Neural cell (in vitro differentiated cells): ENCODE measurements at regions not wholly inside any gene's neighbourhood (a gene's known extent, or its start where the extent isn't known, plus 50 kb on each side); places are given as distances from the start of the nearest gene placed in this dataset.
"Not testable (repeated sequence)": the region's sequence is repeated elsewhere in the genome, so short reads cannot be mapped to it uniquely, and the experiment has no call there.

Source experiments
- CTCF ChIP-seq: fragments of 450-650 bp; IDR thresholded peaks from 2 replicates; pipeline ENCODE4 v1.5.1; 2014; ENCODE audit warnings: antibody characterized with exemption, mild to moderate bottlenecking, moderate library complexity; ENCODE audit not compliant: poor library complexity, severe bottlenecking
- EP300 ChIP-seq: fragments of 450-650 bp; conservative IDR thresholded peaks from 2 replicates; pipeline ENCODE4 v1.6.1; 2014; ENCODE audit warnings: antibody characterized with exemption, mild to moderate bottlenecking, moderate library complexity; ENCODE audit not compliant: poor library complexity, severe bottlenecking
- EZH2 ChIP-seq: fragments of 200-600, 300-800 bp; shearing (Covaris generic), sonication (generic); IDR thresholded peaks from 2 replicates; pipeline ENCODE4 v1.6.1; 2014; ENCODE audit warnings: antibody characterized with exemption, low read length, borderline replicate concordance, mild to moderate bottlenecking; ENCODE audit not compliant: insufficient read depth, poor library complexity, severe bottlenecking
- MXI1 ChIP-seq: fragments of 450-650 bp; conservative IDR thresholded peaks from 2 replicates; pipeline ENCODE4 v1.6.1; 2014; ENCODE audit warnings: antibody characterized with exemption, mild to moderate bottlenecking; ENCODE audit not compliant: poor library complexity, severe bottlenecking
- POLR2AphosphoS5 ChIP-seq: IDR thresholded peaks from 2 replicates; pipeline ENCODE4 v1.6.1; 2012
- RAD21 ChIP-seq: fragments of 450-650 bp; conservative IDR thresholded peaks from 2 replicates; pipeline ENCODE4 v1.6.1; 2014; ENCODE audit warnings: antibody characterized with exemption, mild to moderate bottlenecking, moderate library complexity
- REST ChIP-seq: IDR thresholded peaks from 2 replicates; pipeline ENCODE4 v1.6.1; 2012; ENCODE audit warnings: borderline replicate concordance
- SMC3 ChIP-seq: fragments of 450-650 bp; conservative IDR thresholded peaks from 2 replicates; pipeline ENCODE4 v1.6.1; 2014; ENCODE audit warnings: antibody characterized with exemption, mild to moderate bottlenecking, moderate library complexity; ENCODE audit not compliant: poor library complexity
- TAF1 ChIP-seq: IDR thresholded peaks from 2 replicates; pipeline ENCODE4 v1.6.1; 2012; ENCODE audit warnings: low read depth

GRCh38 chr4:18107848-18108528, 86.4 kb upstream of the LCORL start:
- TF ChIP-seq EP300, POLR2AphosphoS5, CTCF, EZH2, RAD21, TAF1, MXI1, SMC3, REST: not testable (repeated sequence)
